Karpas-422 (cell line): ENCODE measurements at regions not wholly inside any gene's neighbourhood (a gene's known extent, or its start where the extent isn't known, plus 50 kb on each side); places are given as distances from the start of the nearest gene placed in this dataset.

Experiments
- DNase-seq: peaks from one replicate; pipeline ENCODE4 v3.0.0-alpha.2; 2015
- H2AFZ ChIP-seq: fragments of 200-600 bp; sonication (generic); 2 replicates; pipeline ENCODE4 v1.6.1; 2014; ENCODE audit warnings: antibody characterized with exemption, low read length, mixed read lengths
- H3K27ac ChIP-seq: fragments of 200-600 bp; sonication (generic); 2 replicates; pipeline ENCODE4 v1.5.1; 2014; ENCODE audit warnings: mild to moderate bottlenecking, low read length, moderate library complexity
- H3K27me3 ChIP-seq: fragments of 200-600 bp; sonication (generic); 2 replicates; pipeline ENCODE4 v1.6.1; 2014; ENCODE audit warnings: low read length, mixed read lengths
- H3K36me3 ChIP-seq: fragments of 200-600 bp; sonication (generic); 2 replicates; pipeline ENCODE4 v1.6.1; 2014; ENCODE audit warnings: low read length, mixed read lengths; ENCODE audit not compliant: insufficient read depth
- H3K4me1 ChIP-seq: fragments of 200-600 bp; sonication (generic); 2 replicates; pipeline ENCODE4 v1.6.1; 2014; ENCODE audit warnings: mild to moderate bottlenecking, low read length, mixed read lengths
- H3K4me2 ChIP-seq: fragments of 200-600 bp; sonication (generic); 2 replicates; pipeline ENCODE4 v1.6.1; 2014; ENCODE audit warnings: low read length, low read depth, mild to moderate bottlenecking; ENCODE audit not compliant: poor library complexity, severe bottlenecking
- H3K4me3 ChIP-seq: fragments of 200-600 bp; sonication (generic); 2 replicates; pipeline ENCODE4 v1.5.1; 2014; ENCODE audit warnings: mild to moderate bottlenecking, antibody characterized with exemption, low read length, mixed read lengths
- H3K79me2 ChIP-seq: fragments of 200-600 bp; sonication (generic); 2 replicates; pipeline ENCODE4 v1.6.1; 2014; ENCODE audit warnings: mild to moderate bottlenecking, low read length, mixed read lengths
- H3K9ac ChIP-seq: fragments of 200-600 bp; sonication (generic); 2 replicates; pipeline ENCODE4 v1.6.0; 2014; ENCODE audit warnings: low read length
- H3K9me2 ChIP-seq: fragments of 200-600 bp; sonication (generic), shearing (Covaris generic); replicated peaks from 2 replicates; pipeline ENCODE4 v1.6.0; 2014; ENCODE audit warnings: mild to moderate bottlenecking, low read length, moderate library complexity; ENCODE audit not compliant: insufficient read depth
- H3K9me3 ChIP-seq: fragments of 300-700, 200-600 bp; sonication (generic); 2 replicates; pipeline ENCODE4 v1.6.1; 2014; ENCODE audit warnings: low read length, mixed read lengths
- H4K20me1 ChIP-seq: fragments of 200-600 bp; sonication (generic); 2 replicates; pipeline ENCODE4 v1.6.1; 2014; ENCODE audit warnings: mild to moderate bottlenecking, antibody characterized with exemption, low read length, low read depth; ENCODE audit not compliant: insufficient read depth

GRCh38 chr4:11535333-11535732, 106.6 kb upstream of the HS3ST1 start:
- Histone ChIP-seq H3K36me3 (no peaks in the 10 kb centered on the region), H3K9me3 (peaks cover 8% of the 10 kb centered on the region; the same call in 1 of the 2 replicates), H4K20me1 (no peaks in the 10 kb centered on the region), H2AFZ (no peak overlapping the region), H3K27ac (no peak overlapping the region), H3K4me2 (no peak overlapping the region), H3K4me3 (no peak overlapping the region), H3K9ac (no peak overlapping the region), H3K4me1 (no peaks in the 10 kb centered on the region), H3K9me2 (no peaks in the 10 kb centered on the region), H3K27me3 (no peaks in the 10 kb centered on the region), H3K79me2 (no peaks in the 10 kb centered on the region)
- DNase-seq: no peak

GRCh38 chr4:11534623-11535302, 106.1 kb upstream of the HS3ST1 start:
- no peak overlapping the region for H3K9ac ChIP-seq
- no peak for DNase-seq
- no peaks in the 10 kb centered on the region for H4K20me1 ChIP-seq

GRCh38 chr4:11532138-11532537, 103.4 kb upstream of the HS3ST1 start:
- Histone ChIP-seq H3K36me3 (no peaks in the 10 kb centered on the region), H2AFZ (no peak overlapping the region), H3K9ac (no peak overlapping the region), H3K9me2 (no peaks in the 10 kb centered on the region), H3K4me3 (no peak overlapping the region), H3K4me2 (no peak overlapping the region), H3K4me1 (no peaks in the 10 kb centered on the region), H3K27ac (no peak overlapping the region), H3K79me2 (no peaks in the 10 kb centered on the region), H3K27me3 (no peaks in the 10 kb centered on the region), H4K20me1 (no peaks in the 10 kb centered on the region), H3K9me3 (peaks cover 8% of the 10 kb centered on the region; the same call in 1 of the 2 replicates)
- no peak for DNase-seq

More at GRCh38 chr4:11534623-11535302, 106.1 kb upstream of the HS3ST1 start:
- H3K4me2 ChIP-seq: no peak overlapping the region
- H3K27me3 ChIP-seq: no peaks in the 10 kb centered on the region
- peaks cover 5% of the 10 kb centered on the region; the same call in 1 of the 2 replicates for H3K9me3 ChIP-seq
- H3K9me2 ChIP-seq: no peaks in the 10 kb centered on the region
- no peak overlapping the region for H2AFZ ChIP-seq
- no peaks in the 10 kb centered on the region for H3K4me1 ChIP-seq
- H3K36me3 ChIP-seq: no peaks in the 10 kb centered on the region
- no peak overlapping the region for H3K27ac ChIP-seq
- no peak overlapping the region for H3K4me3 ChIP-seq
- H3K79me2 ChIP-seq: no peaks in the 10 kb centered on the region

- H3K4me2 ChIP-seq: no peak overlapping the region
- no peak overlapping the region for H3K27ac ChIP-seq
- no peaks in the 10 kb centered on the region for H3K27me3 ChIP-seq
- no peak overlapping the region for H3K4me3 ChIP-seq
- no peaks in the 10 kb centered on the region for H3K9me2 ChIP-seq
- no peak overlapping the region for H3K9ac ChIP-seq
- no peaks in the 10 kb centered on the region for H3K79me2 ChIP-seq
- no peaks in the 10 kb centered on the region for H3K36me3 ChIP-seq
- H4K20me1 ChIP-seq: no peaks in the 10 kb centered on the region
- H3K4me1 ChIP-seq: no peaks in the 10 kb centered on the region
- peaks cover 12% of the 10 kb centered on the region for H3K9me3 ChIP-seq
- DNase-seq: no peak
- no peak overlapping the region for H2AFZ ChIP-seq
These were observed 101.0 kb upstream of the HS3ST1 start for GRCh38 chr4:11529625-11530201.

GRCh38 chr4:11525085-11525484, 96.4 kb upstream of the HS3ST1 start:
- H4K20me1 ChIP-seq: no peaks in the 10 kb centered on the region
- H3K9ac ChIP-seq: no peak overlapping the region
- no peak for DNase-seq
- no peaks in the 10 kb centered on the region for H3K79me2 ChIP-seq
- peaks cover 16% of the 10 kb centered on the region for H3K9me3 ChIP-seq
- no peaks in the 10 kb centered on the region for H3K9me2 ChIP-seq
- H3K27ac ChIP-seq: no peak overlapping the region
- H3K4me3 ChIP-seq: no peak overlapping the region
- H3K4me1 ChIP-seq: no peaks in the 10 kb centered on the region
- H3K4me2 ChIP-seq: no peak overlapping the region
- no peaks in the 10 kb centered on the region for H3K36me3 ChIP-seq
- H2AFZ ChIP-seq: no peak overlapping the region
- H3K27me3 ChIP-seq: no peaks in the 10 kb centered on the region

GRCh38 chr4:11518754-11519153, 90.1 kb upstream of the HS3ST1 start:
- no peak for DNase-seq
- H3K4me3 ChIP-seq: no peak overlapping the region
- no peaks in the 10 kb centered on the region for H3K4me1 ChIP-seq
- no peak overlapping the region for H3K4me2 ChIP-seq
- H3K27me3 ChIP-seq: no peaks in the 10 kb centered on the region
- H2AFZ ChIP-seq: no peak overlapping the region
- no peaks in the 10 kb centered on the region for H3K79me2 ChIP-seq
- H3K9ac ChIP-seq: no peak overlapping the region
- no peaks in the 10 kb centered on the region for H3K36me3 ChIP-seq
- peaks cover 4% of the 10 kb centered on the region; the same call in 1 of the 2 replicates for H3K9me3 ChIP-seq
- no peaks in the 10 kb centered on the region for H3K9me2 ChIP-seq
- H4K20me1 ChIP-seq: no peaks in the 10 kb centered on the region
- no peak overlapping the region for H3K27ac ChIP-seq

GRCh38 chr4:11514779-11515419, 86.2 kb upstream of the HS3ST1 start:
- H4K20me1 ChIP-seq: no peaks in the 10 kb centered on the region
- H3K79me2 ChIP-seq: no peaks in the 10 kb centered on the region
- no peaks in the 10 kb centered on the region for H3K9me2 ChIP-seq
- H3K27me3 ChIP-seq: no peaks in the 10 kb centered on the region
- no peaks in the 10 kb centered on the region; the same call in 1 of the 2 replicates for H3K9me3 ChIP-seq
- H2AFZ ChIP-seq: no peak overlapping the region
- no peak overlapping the region for H3K9ac ChIP-seq
- H3K27ac ChIP-seq: no peak overlapping the region
- H3K4me2 ChIP-seq: no peak overlapping the region
- H3K4me3 ChIP-seq: no peak overlapping the region
- no peaks in the 10 kb centered on the region for H3K36me3 ChIP-seq
- no peak for DNase-seq
- no peaks in the 10 kb centered on the region for H3K4me1 ChIP-seq

- DNase-seq: no peak
- Histone ChIP-seq H3K9me3 (peaks cover 3% of the 10 kb centered on the region; the same call in 1 of the 2 replicates), H3K27me3 (no peaks in the 10 kb centered on the region), H3K4me2 (no peak overlapping the region), H3K79me2 (no peaks in the 10 kb centered on the region), H3K4me3 (no peak overlapping the region), H3K27ac (no peak overlapping the region), H3K9me2 (no peaks in the 10 kb centered on the region), H3K36me3 (no peaks in the 10 kb centered on the region), H2AFZ (no peak overlapping the region), H3K4me1 (no peaks in the 10 kb centered on the region), H4K20me1 (no peaks in the 10 kb centered on the region), H3K9ac (no peak overlapping the region)
These were observed 85.3 kb upstream of the HS3ST1 start for GRCh38 chr4:11514003-11514402.
